ENCODE measurements at regions not wholly inside any gene's neighbourhood (a gene's known extent, or its start where the extent isn't known, plus 50 kb on each side); places are given as distances from the start of the nearest gene placed in this dataset.

DNA sequence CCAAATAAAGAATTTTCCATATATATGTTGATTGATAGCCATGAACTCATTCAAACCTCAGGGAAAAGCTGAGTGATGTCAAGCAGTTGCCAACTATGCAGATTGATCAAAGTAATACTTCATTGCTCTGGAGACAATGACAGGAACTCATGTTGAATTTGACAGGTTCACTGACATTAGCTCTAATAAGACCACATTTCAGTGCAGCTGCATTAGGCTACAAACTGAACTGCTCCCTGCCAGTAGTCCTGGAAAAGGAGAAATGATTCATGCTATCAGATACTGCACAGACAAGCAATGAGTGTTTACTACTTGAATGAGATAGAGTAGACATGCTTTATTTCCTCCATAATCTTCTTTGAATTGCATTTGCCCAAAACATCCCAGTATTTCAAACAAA lies 948.4 kb downstream of the MRPL39 start:
- H3K4me1 ChIP-seq (ENCODE audit: insufficient read depth, low read length) = no peaks in the 10 kb centered on the region
- H3K4me3 ChIP-seq (ENCODE audit: insufficient read depth, low read length) = no peak overlapping the region
- no peaks in the 10 kb centered on the region for H4K20me1 ChIP-seq (ENCODE audit: insufficient read depth, low read length)
- H3K79me2 ChIP-seq (ENCODE audit: insufficient read depth, low read length) = no peaks in the 10 kb centered on the region
- H3K9me3 ChIP-seq (ENCODE audit: low read depth, low read length) = peaks cover 5% of the 10 kb centered on the region
- DNase-seq (ENCODE audit: insufficient read length, low spot score, missing footprints) = no peak
- no peaks in the 10 kb centered on the region for H3K36me3 ChIP-seq (ENCODE audit: insufficient read depth, low read length)
- no peak overlapping the region for H2AFZ ChIP-seq (ENCODE audit: low read length)
- no peaks in the 10 kb centered on the region for H3K27me3 ChIP-seq (ENCODE audit: insufficient read depth, low read length)
- H3K4me2 ChIP-seq (ENCODE audit: insufficient read depth, low read length) = no peak overlapping the region
- H3K27ac ChIP-seq (ENCODE audit: low read depth, low read length) = no peak overlapping the region
- TF ChIP-seq, protein P1, sequence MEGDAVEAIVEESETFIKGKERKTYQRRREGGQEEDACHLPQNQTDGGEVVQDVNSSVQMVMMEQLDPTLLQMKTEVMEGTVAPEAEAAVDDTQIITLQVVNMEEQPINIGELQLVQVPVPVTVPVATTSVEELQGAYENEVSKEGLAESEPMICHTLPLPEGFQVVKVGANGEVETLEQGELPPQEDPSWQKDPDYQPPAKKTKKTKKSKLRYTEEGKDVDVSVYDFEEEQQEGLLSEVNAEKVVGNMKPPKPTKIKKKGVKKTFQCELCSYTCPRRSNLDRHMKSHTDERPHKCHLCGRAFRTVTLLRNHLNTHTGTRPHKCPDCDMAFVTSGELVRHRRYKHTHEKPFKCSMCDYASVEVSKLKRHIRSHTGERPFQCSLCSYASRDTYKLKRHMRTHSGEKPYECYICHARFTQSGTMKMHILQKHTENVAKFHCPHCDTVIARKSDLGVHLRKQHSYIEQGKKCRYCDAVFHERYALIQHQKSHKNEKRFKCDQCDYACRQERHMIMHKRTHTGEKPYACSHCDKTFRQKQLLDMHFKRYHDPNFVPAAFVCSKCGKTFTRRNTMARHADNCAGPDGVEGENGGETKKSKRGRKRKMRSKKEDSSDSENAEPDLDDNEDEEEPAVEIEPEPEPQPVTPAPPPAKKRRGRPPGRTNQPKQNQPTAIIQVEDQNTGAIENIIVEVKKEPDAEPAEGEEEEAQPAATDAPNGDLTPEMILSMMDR (IDR thresholded peaks at IDR 0.05; ENCODE audit: extremely low read depth, low read depth, low read length) = no peak

DNA sequence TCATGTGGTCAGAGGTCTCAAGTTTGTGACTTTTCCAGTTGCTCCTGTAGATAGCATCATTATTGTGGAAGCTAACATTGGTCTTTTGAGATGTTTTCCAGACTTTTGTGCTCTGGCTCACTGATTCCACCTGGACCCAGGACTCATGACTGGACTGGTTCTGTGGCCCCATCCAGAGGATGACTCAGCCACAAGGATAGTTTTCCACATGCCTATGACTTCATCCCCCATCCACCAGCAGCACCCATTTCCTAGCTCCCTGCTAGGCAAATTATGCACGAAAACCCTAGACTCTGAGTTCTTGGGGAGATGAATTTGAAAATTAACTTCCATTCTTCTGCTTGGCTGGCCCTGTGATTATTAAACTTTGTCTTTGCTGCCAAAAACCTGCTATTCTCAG lies 949.3 kb downstream of the MRPL39 start:
- Histone ChIP-seq H3K4me2 (ENCODE audit: insufficient read depth, low read length) (no peak overlapping the region), H2AFZ (ENCODE audit: low read length) (no peak overlapping the region), H3K36me3 (ENCODE audit: insufficient read depth, low read length) (no peaks in the 10 kb centered on the region), H3K27ac (ENCODE audit: low read depth, low read length) (no peak overlapping the region), H3K4me1 (ENCODE audit: insufficient read depth, low read length) (no peaks in the 10 kb centered on the region), H4K20me1 (ENCODE audit: insufficient read depth, low read length) (no peaks in the 10 kb centered on the region), H3K4me3 (ENCODE audit: insufficient read depth, low read length) (no peak overlapping the region), H3K79me2 (ENCODE audit: insufficient read depth, low read length) (no peaks in the 10 kb centered on the region), H3K9me3 (ENCODE audit: low read depth, low read length) (peaks cover 5% of the 10 kb centered on the region), H3K27me3 (ENCODE audit: insufficient read depth, low read length) (no peaks in the 10 kb centered on the region)
- TF ChIP-seq, protein P1 (IDR thresholded peaks at IDR 0.05; ENCODE audit: extremely low read depth, low read depth, low read length) = no peak
- DNase-seq (ENCODE audit: insufficient read length, low spot score, missing footprints) = no peak

DNA sequence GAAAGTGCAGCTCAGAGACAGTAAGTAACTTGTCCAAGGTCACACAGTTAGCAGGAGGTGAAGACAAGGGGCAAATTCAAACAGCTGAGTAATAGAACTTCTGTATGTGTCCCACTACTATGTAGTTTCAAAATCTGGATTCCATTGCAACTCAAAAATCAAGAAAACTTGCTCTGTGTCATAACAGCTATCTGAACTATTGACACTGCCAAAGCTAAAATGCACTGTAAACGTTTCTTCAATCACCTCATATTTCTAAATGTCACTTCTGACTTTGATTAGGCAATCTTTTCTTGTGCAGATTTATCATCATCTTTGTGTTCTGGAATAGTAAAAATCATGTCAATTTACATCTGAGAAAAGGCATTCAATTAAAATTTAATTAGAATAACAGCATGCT lies 957.6 kb downstream of the MRPL39 start:
- Histone ChIP-seq H3K79me2 (ENCODE audit: insufficient read depth, low read length) (no peaks in the 10 kb centered on the region), H3K27me3 (ENCODE audit: insufficient read depth, low read length) (no peaks in the 10 kb centered on the region), H3K27ac (ENCODE audit: low read depth, low read length) (no peak overlapping the region), H2AFZ (ENCODE audit: low read length) (no peak overlapping the region), H3K4me2 (ENCODE audit: insufficient read depth, low read length) (no peak overlapping the region), H3K4me3 (ENCODE audit: insufficient read depth, low read length) (no peak overlapping the region), H3K36me3 (ENCODE audit: insufficient read depth, low read length) (no peaks in the 10 kb centered on the region), H4K20me1 (ENCODE audit: insufficient read depth, low read length) (no peaks in the 10 kb centered on the region), H3K9me3 (ENCODE audit: low read depth, low read length) (peaks cover 3% of the 10 kb centered on the region), H3K4me1 (ENCODE audit: insufficient read depth, low read length) (no peaks in the 10 kb centered on the region)
- DNase-seq (ENCODE audit: insufficient read length, low spot score, missing footprints) = no peak
- TF ChIP-seq, protein P1 (IDR thresholded peaks at IDR 0.05; ENCODE audit: extremely low read depth, low read depth, low read length) = no peak

DNA sequence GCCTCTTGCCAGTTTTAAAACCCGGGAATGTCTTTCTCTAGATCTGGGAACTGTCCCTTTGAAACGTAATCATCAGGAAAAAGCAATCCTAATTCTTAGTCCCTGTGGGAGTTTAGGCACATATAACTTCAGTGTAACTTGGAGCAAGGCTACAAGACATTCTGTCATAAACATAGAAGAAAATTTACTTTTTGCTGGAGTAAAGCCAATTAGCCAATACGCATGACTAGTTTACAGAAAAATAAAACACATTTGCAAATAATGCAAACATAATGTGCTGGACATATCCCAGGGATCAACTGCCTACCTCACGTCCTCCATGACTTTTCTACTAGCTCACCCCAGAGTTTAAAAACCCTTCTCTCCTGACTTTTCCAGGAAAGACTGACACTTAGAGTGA lies 970.6 kb downstream of the MRPL39 start:
- Histone ChIP-seq H3K4me3 (ENCODE audit: insufficient read depth, low read length) (no peak overlapping the region), H3K27me3 (ENCODE audit: insufficient read depth, low read length) (no peaks in the 10 kb centered on the region), H2AFZ (ENCODE audit: low read length) (no peak overlapping the region), H3K9me3 (ENCODE audit: low read depth, low read length) (peaks cover 2% of the 10 kb centered on the region), H4K20me1 (ENCODE audit: insufficient read depth, low read length) (no peaks in the 10 kb centered on the region), H3K4me2 (ENCODE audit: insufficient read depth, low read length) (no peak overlapping the region), H3K4me1 (ENCODE audit: insufficient read depth, low read length) (no peaks in the 10 kb centered on the region), H3K79me2 (ENCODE audit: insufficient read depth, low read length) (no peaks in the 10 kb centered on the region), H3K27ac (ENCODE audit: low read depth, low read length) (no peak overlapping the region), H3K36me3 (ENCODE audit: insufficient read depth, low read length) (no peaks in the 10 kb centered on the region)
- TF ChIP-seq, protein P1 (IDR thresholded peaks at IDR 0.05; ENCODE audit: extremely low read depth, low read depth, low read length) = no peak
- DNase-seq (ENCODE audit: insufficient read length, low spot score, missing footprints) = no peak
